B cell (primary cell): ENCODE measurements at regions not wholly inside any gene's neighbourhood (a gene's known extent, or its start where the extent isn't known, plus 50 kb on each side); places are given as distances from the start of the nearest gene placed in this dataset.

Experiments
- ATAC-seq: fragments of 200-7000 bp; cut with Tn5 transposase; one replicate; pipeline ENCODE4 v1.10.0; 2021; ENCODE audit warnings: low read depth, mild to moderate bottlenecking, moderate number of reproducible peaks, moderate library complexity
- CTCF ChIA-PET: fragments of 350-600 bp; sonication (Branson Sonifier 250); formaldehyde crosslinking; loops from one replicate; lab custom pipeline; 2021; ENCODE audit warnings: antibody characterized with exemption, inconsistent platforms; lab: Charles Lee
- POLR2A ChIA-PET: fragments of 350-600 bp; sonication (Branson Sonifier 250); formaldehyde crosslinking; loops from one replicate; lab custom pipeline; 2021; ENCODE audit warnings: antibody characterized with exemption; lab: Charles Lee
- DNase-seq: peaks from one replicate; pipeline ENCODE4 v3.0.0; 2013
- H2AFZ ChIP-seq: 2 replicates; pipeline ENCODE4 v1.6.1; 2012; ENCODE audit warnings: mild to moderate bottlenecking, low read depth, low read length; ENCODE audit not compliant: insufficient read depth, poor library complexity, severe bottlenecking
- H3K27ac ChIP-seq, 2 donors: 1 replicate in 1 of 2; 2 replicates in 1 of 2; pipeline ENCODE4 v1.5.1; 2012 to 2013; ENCODE audit warnings: low read length in 2 of 2, mild to moderate bottlenecking in 2 of 2, moderate library complexity in 1 of 2
- H3K27me3 ChIP-seq, 4 experiments: fragments of 200-600 bp in 1 of 4; sonication (generic) in 1 of 4; replicated peaks in 1 of 4; 1 replicate in 2 of 4; 2 replicates in 2 of 4; pipeline versions ENCODE4 v1.6.1 to v1.7.0; 2013 to 2016; ENCODE audit warnings: low read length in 3 of 4, mild to moderate bottlenecking in 2 of 4, mixed read lengths in 1 of 4, moderate library complexity in 1 of 4; ENCODE audit not compliant: insufficient read depth in 4 of 4, control insufficient read depth in 3 of 4; ENCODE audit errors: control extremely low read depth in 1 of 4
- H3K36me3 ChIP-seq, 2 experiments: replicated peaks in 1 of 2; 1 replicate in 1 of 2; 2 replicates in 1 of 2; pipeline versions ENCODE4 v1.6.1 to v1.7.1; 2013; ENCODE audit warnings: low read length in 1 of 2; ENCODE audit not compliant: insufficient read depth in 2 of 2, control insufficient read depth in 1 of 2; ENCODE audit errors: control extremely low read depth in 1 of 2, extremely low read depth in 1 of 2
- H3K4me1 ChIP-seq, 2 donors: fragments of 200-600 bp in 1 of 2; sonication (generic) in 1 of 2; 1 replicate in 1 of 2; 2 replicates in 1 of 2; pipeline versions ENCODE4 v1.5.1 to v1.6.1; 2013 to 2017; ENCODE audit warnings: low read length in 2 of 2; ENCODE audit not compliant: control insufficient read depth in 2 of 2, insufficient read depth in 2 of 2
- H3K4me2 ChIP-seq: replicated peaks from 2 replicates; pipeline ENCODE3; 2012; ENCODE audit warnings: mild to moderate bottlenecking, low read depth, low read length; ENCODE audit not compliant: poor library complexity, severe bottlenecking
- H3K4me3 ChIP-seq, 5 experiments: fragments of 200-600 bp in 1 of 5; sonication (generic) in 1 of 5; 1 replicate in 3 of 5; 2 replicates in 2 of 5; pipeline versions ENCODE4 v1.5.1 to v1.7.0; 2011 to 2016; ENCODE audit warnings: low read length in 4 of 5, mild to moderate bottlenecking in 4 of 5, low read depth in 2 of 5, control low read depth in 1 of 5, moderate library complexity in 1 of 5; ENCODE audit not compliant: insufficient read depth in 1 of 5; ENCODE audit errors: control extremely low read depth in 1 of 5, extremely low read depth in 1 of 5
- H3K79me2 ChIP-seq: fragments of 200-600 bp; sonication (generic); one replicate; pipeline ENCODE4 v1.6.0; 2016; ENCODE audit warnings: low read length; ENCODE audit not compliant: control insufficient read depth, insufficient read depth
- H3K9ac ChIP-seq: fragments of 200-600 bp; sonication (generic); 2 replicates; pipeline ENCODE4 v1.6.1; 2017; ENCODE audit warnings: mild to moderate bottlenecking, low read length, moderate library complexity
- H3K9me3 ChIP-seq, 3 donors: one replicate each; pipeline versions ENCODE4 v1.6.1 to v1.7.1; 2013; ENCODE audit warnings: low read length in 2 of 3; ENCODE audit not compliant: control insufficient read depth in 2 of 3, insufficient read depth in 1 of 3; ENCODE audit errors: control extremely low read depth in 1 of 3
- H4K20me1 ChIP-seq: 2 replicates; pipeline ENCODE4 v1.6.0; 2012; ENCODE audit warnings: mild to moderate bottlenecking, low read length; ENCODE audit not compliant: insufficient read depth, control insufficient read depth, poor library complexity, severe bottlenecking
- H3K27ac Mint-ChIP-seq: one replicate; pipeline ENCODE4 v1.8.0; 2021; ENCODE audit warnings: mixed read lengths
- H3K27me3 Mint-ChIP-seq: one replicate; pipeline ENCODE4 v1.8.0; 2021; ENCODE audit warnings: mixed read lengths
- H3K4me1 Mint-ChIP-seq: one replicate; pipeline ENCODE4 v1.8.0; 2021; ENCODE audit warnings: mixed read lengths
- H3K4me3 Mint-ChIP-seq: one replicate; pipeline ENCODE4 v1.8.0; 2021; ENCODE audit warnings: mixed read lengths
- H3K9me3 Mint-ChIP-seq: one replicate; pipeline ENCODE4 v1.8.0; 2022; ENCODE audit warnings: mixed read lengths; ENCODE audit not compliant: insufficient read depth
- CTCF ChIP-seq: fragments of 200-600 bp; IDR thresholded peaks from one replicate; pipeline ENCODE4 v1.8.0; 2022; ENCODE audit warnings: antibody characterized with exemption, mild to moderate bottlenecking
- EZH2 ChIP-seq: IDR thresholded peaks from 2 replicates; pipeline ENCODE4 v1.6.1; 2012; ENCODE audit warnings: borderline replicate concordance, low read depth, mild to moderate bottlenecking, moderate library complexity, low read length; ENCODE audit not compliant: insufficient read depth, poor library complexity, severe bottlenecking
- WGBS: methylation state at CpG from one replicate; pipeline ENCODE4 v1.1.5; 2013; ENCODE audit warnings: missing lambda C conversion rate; ENCODE audit not compliant: insufficient coverage; 5-methylcytosine and 5-hydroxymethylcytosine counted together
- intact Hi-C: fragments of 100-400 bp; cut with micrococcal nuclease; formaldehyde crosslinking; loops from one replicate; pipeline ENCODE4 v1.10.0; 2022

DNA sequence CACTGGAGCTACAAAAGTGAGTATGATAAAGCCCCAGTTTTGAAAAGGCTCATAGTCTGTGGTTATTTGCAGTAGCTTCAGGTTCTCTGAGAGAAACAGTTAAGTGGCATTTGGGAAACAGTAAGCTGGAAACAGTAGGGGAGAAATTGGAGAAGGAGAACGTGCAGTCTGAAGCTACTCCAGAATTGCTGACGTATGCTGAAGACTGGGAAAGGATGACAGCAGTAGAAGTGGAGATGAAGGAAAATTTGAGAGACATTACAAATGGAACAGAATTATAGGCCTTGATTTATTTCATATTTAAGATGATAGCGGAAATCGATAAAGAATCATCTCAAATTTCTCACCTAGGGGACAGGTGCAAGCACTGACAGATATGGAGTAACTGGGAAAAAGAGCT lies 248.8 kb downstream of the CAAP1 start:
- Histone ChIP-seq H3K79me2 (no peaks in the 10 kb centered on the region), H3K27ac (no peak overlapping the region), H2AFZ (no peak overlapping the region), H3K4me1 (no peaks in the 10 kb centered on the region), H3K9ac (no peak overlapping the region), H4K20me1 (no peaks in the 10 kb centered on the region), H3K4me2 (no peak overlapping the region), H3K9me3 (no peaks in the 10 kb centered on the region), H3K36me3 (no peaks in the 10 kb centered on the region), H3K27me3 (no peaks in the 10 kb centered on the region), H3K4me3 (no peak overlapping the region)
- DNase-seq = no peak
- ChIA-PET CTCF (no interaction called here), POLR2A (no interaction called here)
- H3K27me3 Mint-ChIP-seq = no peaks in the 10 kb centered on the region
- no peaks in the 10 kb centered on the region for H3K4me1 Mint-ChIP-seq
- H3K9me3 Mint-ChIP-seq = no peaks in the 10 kb centered on the region
- H3K4me3 Mint-ChIP-seq = no peak overlapping the region
- no peak for TF ChIP-seq EZH2
- TF ChIP-seq CTCF = no peak
- intact Hi-C loops = no loop called here
- WGBS = 100% methylated on average over 1 of the region's 4 CpGs
- no peak for ATAC-seq
- no peak overlapping the region for H3K27ac Mint-ChIP-seq

DNA sequence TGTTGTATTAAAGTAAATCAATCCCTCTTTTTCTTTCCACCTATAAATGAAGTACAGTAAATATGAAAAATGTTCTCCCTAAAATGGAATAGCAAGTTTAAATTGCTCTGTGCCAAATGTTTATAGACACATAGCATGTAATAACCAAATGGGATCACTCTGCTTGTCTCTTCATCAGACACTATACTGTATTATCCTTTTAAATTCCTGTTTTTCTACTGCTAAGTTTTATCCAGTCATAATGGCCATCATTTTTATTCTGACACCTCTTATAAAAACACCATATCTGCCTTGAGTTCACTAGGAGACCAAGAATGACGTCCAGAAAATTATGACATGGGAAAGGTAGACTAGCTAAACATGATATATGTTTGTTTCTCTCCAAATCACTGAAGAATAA lies 252.8 kb downstream of the CAAP1 start:
- H3K27me3 Mint-ChIP-seq = no peaks in the 10 kb centered on the region
- no peaks in the 10 kb centered on the region for H3K36me3 ChIP-seq
- H3K27ac Mint-ChIP-seq = no peak overlapping the region
- H2AFZ ChIP-seq = no peak overlapping the region
- H3K4me2 ChIP-seq = no peak overlapping the region
- no peak overlapping the region for H3K4me3 Mint-ChIP-seq
- ATAC-seq = no peak
- POLR2A ChIA-PET = no interaction called here
- H3K9me3 Mint-ChIP-seq = no peaks in the 10 kb centered on the region
- CTCF ChIA-PET = no interaction called here
- no peaks in the 10 kb centered on the region for H3K9me3 ChIP-seq
- no peaks in the 10 kb centered on the region for H3K4me1 ChIP-seq
- H3K9ac ChIP-seq = no peak overlapping the region
- no peak overlapping the region for H3K4me3 ChIP-seq
- no peaks in the 10 kb centered on the region for H3K79me2 ChIP-seq
- no CpG with 5 or more reads among the region's 1 CpG for WGBS
- no peaks in the 10 kb centered on the region for H3K4me1 Mint-ChIP-seq
- no peak overlapping the region for H3K27ac ChIP-seq
- no peaks in the 10 kb centered on the region for H3K27me3 ChIP-seq
- intact Hi-C loops = no loop called here
- no peaks in the 10 kb centered on the region for H4K20me1 ChIP-seq
- no peak for DNase-seq
- no peak for TF ChIP-seq EZH2
- TF ChIP-seq CTCF = no peak
